GM10248 (cell line): ENCODE measurements at regions not wholly inside any gene's neighbourhood (a gene's known extent, or its start where the extent isn't known, plus 50 kb on each side); places are given as distances from the start of the nearest gene placed in this dataset.
"Not testable (repeated sequence)": the region's sequence is repeated elsewhere in the genome, so short reads cannot be mapped to it uniquely, and the experiment has no call there.

ENCODE experiments used
- CTCF ChIA-PET: fragments of 300-600 bp; sonication (Branson Sonifier 250); formaldehyde crosslinking; extraction: SDS; loops from one replicate; lab custom pipeline; 2021; ENCODE audit warnings: antibody characterized with exemption; lab: Yijun Ruan, JAX
- POLR2A ChIA-PET: fragments of 350-650 bp; sonication (Branson Sonifier 250); formaldehyde crosslinking; extraction: SDS; loops from one replicate; lab custom pipeline; 2020; ENCODE audit warnings: antibody characterized with exemption; lab: Yijun Ruan, JAX
- DNase-seq: peaks from one replicate; pipeline ENCODE4 v3.0.0; 2012; ENCODE audit errors: extremely low spot score
- CTCF ChIP-seq: IDR thresholded peaks from 2 replicates; pipeline ENCODE4 v1.5.1; 2012; ENCODE audit warnings: mild to moderate bottlenecking, low read depth; ENCODE audit errors: extremely low read depth, missing control alignments, control extremely low read depth

DNA sequence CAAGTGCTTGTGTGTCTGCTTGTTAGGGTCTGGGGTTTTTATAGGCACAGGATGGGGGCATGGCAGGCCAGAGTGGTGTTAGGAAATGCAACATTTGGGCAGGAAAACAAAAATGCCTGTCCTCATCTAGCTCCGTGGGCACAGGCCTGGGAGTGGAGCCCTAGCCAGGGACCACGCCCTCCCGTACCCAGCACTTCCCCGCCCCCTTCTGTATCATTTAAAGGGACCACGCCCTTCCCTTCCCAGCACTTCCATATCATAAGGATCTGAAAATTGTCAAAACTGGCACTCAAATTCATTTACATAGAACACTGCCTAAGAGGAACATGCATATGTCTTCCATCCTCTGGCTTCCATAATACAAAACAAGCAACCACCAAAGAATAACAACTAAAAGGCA, 185.8 kb downstream of the B3GLCT start:
- ChIA-PET POLR2A (no interaction called here), CTCF (no interaction called here)
- no peak for DNase-seq
- no peak for TF ChIP-seq CTCF

- ChIA-PET CTCF (no interaction called here), POLR2A (no interaction called here)
- no peak for DNase-seq
- no peak for TF ChIP-seq CTCF
Observed at GRCh38 chr13:31394506-31394905, 194.7 kb downstream of the B3GLCT start.

- POLR2A ChIA-PET = no interaction called here
- DNase-seq = no peak
- TF ChIP-seq CTCF = no peak
- CTCF ChIA-PET = no interaction called here
Observed at GRCh38 chr13:31395090-31395489, 195.3 kb downstream of the B3GLCT start.

- ChIA-PET POLR2A (no interaction called here), CTCF (no interaction called here)
- DNase-seq = no peak
- no peak for TF ChIP-seq CTCF
Observed at GRCh38 chr13:31399690-31400089, 199.9 kb downstream of the B3GLCT start.

GRCh38 chr13:31403711-31404110, 203.9 kb downstream of the B3GLCT start:
- CTCF ChIA-PET = interaction anchor here (1.0 kb wide), 1 partner anchor 167 kb away, joined by 3 read pairs; no protein-coding TSS in a partner anchor
- DNase-seq, POLR2A ChIA-PET: not testable (repeated sequence)

DNA sequence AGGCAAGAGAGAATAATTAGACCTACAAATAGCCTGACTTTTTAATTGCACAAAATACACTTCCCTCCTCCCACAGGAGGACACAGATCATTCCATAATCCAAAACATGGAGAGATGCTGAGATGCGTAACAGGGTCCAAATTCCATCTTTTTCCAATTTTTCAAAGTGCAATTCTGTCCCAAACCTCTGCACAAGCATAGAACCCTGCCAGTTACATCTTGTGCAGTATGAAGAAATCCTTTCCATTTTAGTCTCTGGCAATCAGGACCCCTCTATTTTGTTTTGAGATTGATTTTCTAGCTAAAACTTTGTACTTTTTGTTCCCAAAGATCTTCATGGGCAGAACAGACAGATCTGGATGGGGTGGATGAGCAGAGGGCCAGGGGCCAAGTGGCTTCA, 209.2 kb downstream of the B3GLCT start:
- DNase-seq = no peak
- no peak for TF ChIP-seq CTCF
- POLR2A ChIA-PET = no interaction called here
- CTCF ChIA-PET = no interaction called here

DNA sequence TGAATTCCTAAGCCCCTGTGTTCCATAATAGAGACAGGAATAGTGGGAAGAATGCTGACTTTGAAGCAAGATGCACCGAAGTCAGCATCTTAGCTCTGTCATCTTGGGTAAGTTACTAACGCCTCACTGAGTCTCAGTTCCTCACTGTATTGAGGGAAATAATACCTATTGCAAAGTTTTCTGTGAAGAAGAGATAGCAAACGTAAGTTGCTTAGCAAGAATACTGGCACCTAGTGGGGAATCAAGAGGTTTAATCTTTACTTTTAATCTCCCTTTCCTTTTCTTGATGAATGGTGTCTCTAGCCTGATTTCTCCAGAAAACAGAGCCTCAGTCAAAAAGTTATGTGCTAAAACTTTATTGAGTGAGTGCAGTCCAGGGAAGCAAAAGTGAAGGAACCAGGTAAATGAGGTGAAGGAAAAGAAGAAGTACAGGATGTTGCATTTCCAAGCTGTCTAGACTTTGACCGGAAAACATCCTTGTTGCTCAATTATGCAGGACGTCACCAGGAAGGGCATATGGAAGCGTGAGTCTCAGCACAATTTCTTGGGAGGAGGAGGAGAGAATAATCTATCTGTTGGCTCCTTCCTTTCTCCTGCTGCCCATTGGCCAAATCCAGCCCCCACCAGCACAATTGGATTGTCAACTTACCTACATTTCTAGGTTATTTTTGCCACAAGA, 210.0 kb downstream of the B3GLCT start:
- POLR2A ChIA-PET = no interaction called here
- no peak for TF ChIP-seq CTCF
- CTCF ChIA-PET = interaction anchor here (1.1 to 2.7 kb wide), 3 partner anchors 11 to 174 kb away, joined by 3 to 15 read pairs (median 4); no protein-coding TSS in a partner anchor
- DNase-seq = no peak
